ENCODE measurements at regions not wholly inside any gene's neighbourhood (a gene's known extent, or its start where the extent isn't known, plus 50 kb on each side); places are given as distances from the start of the nearest gene placed in this dataset.

- TF ChIP-seq, protein P1, sequence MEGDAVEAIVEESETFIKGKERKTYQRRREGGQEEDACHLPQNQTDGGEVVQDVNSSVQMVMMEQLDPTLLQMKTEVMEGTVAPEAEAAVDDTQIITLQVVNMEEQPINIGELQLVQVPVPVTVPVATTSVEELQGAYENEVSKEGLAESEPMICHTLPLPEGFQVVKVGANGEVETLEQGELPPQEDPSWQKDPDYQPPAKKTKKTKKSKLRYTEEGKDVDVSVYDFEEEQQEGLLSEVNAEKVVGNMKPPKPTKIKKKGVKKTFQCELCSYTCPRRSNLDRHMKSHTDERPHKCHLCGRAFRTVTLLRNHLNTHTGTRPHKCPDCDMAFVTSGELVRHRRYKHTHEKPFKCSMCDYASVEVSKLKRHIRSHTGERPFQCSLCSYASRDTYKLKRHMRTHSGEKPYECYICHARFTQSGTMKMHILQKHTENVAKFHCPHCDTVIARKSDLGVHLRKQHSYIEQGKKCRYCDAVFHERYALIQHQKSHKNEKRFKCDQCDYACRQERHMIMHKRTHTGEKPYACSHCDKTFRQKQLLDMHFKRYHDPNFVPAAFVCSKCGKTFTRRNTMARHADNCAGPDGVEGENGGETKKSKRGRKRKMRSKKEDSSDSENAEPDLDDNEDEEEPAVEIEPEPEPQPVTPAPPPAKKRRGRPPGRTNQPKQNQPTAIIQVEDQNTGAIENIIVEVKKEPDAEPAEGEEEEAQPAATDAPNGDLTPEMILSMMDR (IDR thresholded peaks at IDR 0.05; ENCODE audit: low read depth, low read length, missing input control), result no peak
- TF ChIP-seq MAX (IDR thresholded peaks at IDR 0.05), result no peak
Observed at GRCh38 chr4:132264176-132264575, 884.9 kb upstream of the PCDH10 start.

All from liver (tissue), 2 donors.